HEK293 (cell line): ENCODE measurements at regions not wholly inside any gene's neighbourhood (a gene's known extent, or its start where the extent isn't known, plus 50 kb on each side); places are given as distances from the start of the nearest gene placed in this dataset.

Experiments used
- CTCF ChIP-seq: fragments of 450-650 bp; formaldehyde crosslinking; IDR thresholded peaks from 2 replicates; pipeline ENCODE4 v1.5.1; 2016; ENCODE audit warnings: missing biosample characterization, missing genetic modification characterization
- IKZF3 ChIP-seq: fragments of 450-650 bp; IDR thresholded peaks from 2 replicates; pipeline ENCODE4 v1.5.0; 2018; ENCODE audit warnings: missing biosample characterization, mild to moderate bottlenecking, missing genetic modification characterization, moderate library complexity
- ZBTB21 ChIP-seq: fragments of 450-650 bp; formaldehyde crosslinking; IDR thresholded peaks from 2 replicates; pipeline ENCODE4 v1.5.1; 2017; ENCODE audit warnings: missing biosample characterization, missing genetic modification characterization
- ZNF354C ChIP-seq: fragments of 450-650 bp; formaldehyde crosslinking; IDR thresholded peaks from 2 replicates; pipeline ENCODE4 v1.5.1; 2016; ENCODE audit warnings: missing biosample characterization, missing genetic modification characterization, low read depth, borderline replicate concordance
- ZNF549 ChIP-seq: fragments of 450-650 bp; IDR thresholded peaks from 2 replicates; pipeline ENCODE4 v1.5.1; 2018; ENCODE audit warnings: missing biosample characterization, missing genetic modification characterization, mild to moderate bottlenecking, inconsistent platforms, moderate library complexity
- ZNF561 ChIP-seq: fragments of 450-650 bp; IDR thresholded peaks from 2 replicates; pipeline ENCODE4 v1.5.1; 2018; ENCODE audit warnings: missing biosample characterization, missing genetic modification characterization, borderline replicate concordance
- ZNF660 ChIP-seq: fragments of 450-650 bp; IDR thresholded peaks from 2 replicates; pipeline ENCODE4 v1.5.1; 2018; ENCODE audit warnings: missing biosample characterization, mild to moderate bottlenecking, missing genetic modification characterization
- ZSCAN30 ChIP-seq: fragments of 450-650 bp; IDR thresholded peaks from 2 replicates; pipeline ENCODE4 v1.5.1; 2018; ENCODE audit warnings: missing biosample characterization, mild to moderate bottlenecking, missing genetic modification characterization, moderate library complexity

DNA sequence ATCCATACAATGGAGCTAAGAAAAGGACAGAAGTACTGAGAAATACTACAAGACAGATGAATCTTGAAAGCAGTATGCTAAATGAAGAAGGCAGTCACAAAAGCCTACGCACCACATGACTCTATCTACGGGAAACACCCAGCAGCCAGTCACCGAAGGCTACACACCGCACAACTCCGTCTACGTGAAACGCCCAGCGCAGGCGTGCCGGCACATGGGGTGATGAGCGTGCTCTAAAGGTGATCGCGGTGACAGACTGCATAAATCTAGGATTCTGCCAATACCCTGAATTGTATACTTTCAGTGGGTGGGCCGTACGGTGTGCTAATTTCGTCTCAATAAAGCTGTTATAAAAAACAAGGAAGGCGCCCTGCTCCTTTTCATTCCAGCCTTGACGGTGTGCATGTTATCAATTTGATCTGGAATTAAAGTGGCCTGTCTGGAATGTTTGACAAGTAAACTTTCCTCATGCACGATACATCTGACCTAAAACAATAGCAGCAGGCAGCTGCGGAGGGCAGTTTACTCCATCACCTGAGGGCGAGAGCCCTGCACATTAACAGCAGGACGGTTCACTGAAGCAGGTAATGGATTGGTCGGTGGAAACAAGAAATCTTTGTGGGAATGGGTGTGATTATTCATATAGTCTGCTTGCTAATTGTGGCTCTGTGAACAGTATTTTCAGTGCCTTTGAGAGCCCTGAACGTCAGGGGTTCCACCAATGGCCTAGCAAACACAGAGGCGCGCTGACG, 86.2 kb upstream of the SALL3 start:
- TF ChIP-seq ZSCAN30 (tag by site-specific recombination) = no peak
- no peak for TF ChIP-seq ZNF660 (tag by site-specific recombination)
- TF ChIP-seq CTCF (tag by site-specific recombination) = no peak
- no peak for TF ChIP-seq IKZF3 (tag by site-specific recombination)
- TF ChIP-seq ZNF561 = no peak
- no peak for TF ChIP-seq ZNF354C (tag by site-specific recombination)
- TF ChIP-seq ZNF549 (tag by site-specific recombination) = no peak
- no peak for TF ChIP-seq ZBTB21 (tag by site-specific recombination)
